GM23338 (cell line): ENCODE measurements at regions not wholly inside any gene's neighbourhood (a gene's known extent, or its start where the extent isn't known, plus 50 kb on each side); places are given as distances from the start of the nearest gene placed in this dataset.

Experiments
- ATAC-seq: fragments of 200-7000 bp; cut with Tn5 transposase; 3 replicates; pipeline ENCODE4 v1.9.1; 2020
- DNase-seq: peaks from one replicate; pipeline ENCODE4 v3.0.0-alpha.2; 2015; ENCODE audit warnings: low spot score
- H2AFZ ChIP-seq: fragments of 200-600 bp; sonication (generic); 2 replicates; pipeline ENCODE4 v1.8.0; 2016; ENCODE audit warnings: antibody characterized with exemption, mild to moderate bottlenecking, moderate library complexity
- H3F3A ChIP-seq: fragments of 200-600 bp; sonication (generic); replicated peaks from 2 replicates; pipeline ENCODE4 v1.8.0; 2017; ENCODE audit warnings: antibody characterized with exemption, mixed run types, low read depth
- H3K27ac ChIP-seq: fragments of 200-600 bp; sonication (generic); 2 replicates; pipeline ENCODE4 v1.6.1; 2016; ENCODE audit warnings: low read depth
- H3K27me3 ChIP-seq: fragments of 200-600 bp; sonication (generic); 2 replicates; pipeline ENCODE4 v1.8.0; 2016; ENCODE audit warnings: mild to moderate bottlenecking, mixed run types, moderate library complexity; ENCODE audit not compliant: insufficient read depth
- H3K36me3 ChIP-seq: fragments of 200-600 bp; sonication (generic); 2 replicates; pipeline ENCODE4 v1.8.0; 2016; ENCODE audit warnings: mild to moderate bottlenecking; ENCODE audit not compliant: insufficient read depth
- H3K4me1 ChIP-seq: fragments of 200-600 bp; sonication (generic); 2 replicates; pipeline ENCODE4 v1.8.0; 2016; ENCODE audit warnings: mild to moderate bottlenecking, moderate library complexity; ENCODE audit not compliant: insufficient read depth
- H3K4me2 ChIP-seq: fragments of 200-600 bp; sonication (generic); 2 replicates; pipeline ENCODE4 v1.7.1; 2017; ENCODE audit warnings: mixed run types
- H3K4me3 ChIP-seq: fragments of 200-600 bp; sonication (generic); 2 replicates; pipeline ENCODE4 v1.6.1; 2016; ENCODE audit warnings: mixed run types
- H3K79me2 ChIP-seq: fragments of 200-600 bp; sonication (generic); replicated peaks from 2 replicates; pipeline ENCODE4 v1.8.0; 2017; ENCODE audit warnings: mild to moderate bottlenecking; ENCODE audit not compliant: insufficient read depth
- H3K9me2 ChIP-seq: fragments of 200-600 bp; sonication (generic); 2 replicates; pipeline ENCODE4 v1.8.0; 2017; ENCODE audit not compliant: insufficient read depth
- H4K20me1 ChIP-seq: fragments of 200-600 bp; sonication (generic); replicated peaks from 2 replicates; pipeline ENCODE4 v1.8.0; 2017; ENCODE audit warnings: mild to moderate bottlenecking; ENCODE audit not compliant: insufficient read depth
- H3K27ac Mint-ChIP-seq: 2 replicates; pipeline ENCODE4 v1.8.0; 2020; ENCODE audit warnings: inconsistent platforms, mild to moderate bottlenecking, moderate library complexity, mixed read lengths
- H3K27me3 Mint-ChIP-seq: 3 replicates; pipeline ENCODE4 v1.8.0; 2022; ENCODE audit warnings: low read depth, mild to moderate bottlenecking, moderate library complexity, mixed read lengths, inconsistent platforms; ENCODE audit not compliant: insufficient read depth, poor library complexity
- H3K36me3 Mint-ChIP-seq: 3 replicates; pipeline ENCODE4 v1.8.0; 2021; ENCODE audit warnings: low read depth, mild to moderate bottlenecking, inconsistent platforms, moderate library complexity, mixed read lengths
- H3K4me1 Mint-ChIP-seq: 3 replicates; pipeline ENCODE4 v1.8.0; 2020; ENCODE audit warnings: mild to moderate bottlenecking, inconsistent platforms, mixed read lengths
- H3K4me3 Mint-ChIP-seq: 3 replicates; pipeline ENCODE4 v1.8.0; 2021; ENCODE audit warnings: moderate library complexity, mild to moderate bottlenecking, inconsistent platforms, mixed read lengths
- H3K9me3 Mint-ChIP-seq: 3 replicates; pipeline ENCODE4 v1.8.0; 2020; ENCODE audit warnings: moderate library complexity, mild to moderate bottlenecking, inconsistent platforms, mixed read lengths
- CREB1 ChIP-seq: fragments of 250-450 bp; sonication (Bioruptor Pico); IDR thresholded peaks from 2 replicates; pipeline ENCODE4 v1.5.0; 2020; ENCODE audit warnings: low read depth, mild to moderate bottlenecking, moderate library complexity
- CTCF ChIP-seq, 2 experiments: fragments of 200-600 bp in 1 of 2; sonication (generic) in 1 of 2; conservative IDR thresholded peaks; 2 replicates each; pipeline versions ENCODE4 v1.5.1 to v1.6.1; 2016 to 2017; ENCODE audit warnings: antibody characterized with exemption in 2 of 2, low read depth in 2 of 2, mild to moderate bottlenecking in 2 of 2, moderate library complexity in 1 of 2
- EZH2 ChIP-seq: fragments of 200-600 bp; sonication (generic); IDR thresholded peaks from one replicate; pipeline ENCODE4 v1.8.0; 2017; ENCODE audit warnings: antibody characterized with exemption, mild to moderate bottlenecking, low read depth; ENCODE audit not compliant: unreplicated experiment
- EZH2phosphoT487 ChIP-seq: fragments of 200-600 bp; sonication (generic); IDR thresholded peaks from one replicate; pipeline ENCODE4 v1.8.1; 2018; ENCODE audit warnings: antibody characterized with exemption; ENCODE audit not compliant: unreplicated experiment
- JUNB ChIP-seq: IDR thresholded peaks from one replicate; pipeline ENCODE4 v1.6.1; 2016; ENCODE audit warnings: antibody characterized with exemption; ENCODE audit not compliant: unreplicated experiment
- POLR2AphosphoS5 ChIP-seq: IDR thresholded peaks from 2 replicates; pipeline ENCODE4 v1.6.1; 2016; ENCODE audit warnings: antibody characterized with exemption, low read depth
- STAT1 ChIP-seq: IDR thresholded peaks from one replicate; pipeline ENCODE4 v1.6.1; 2016; ENCODE audit warnings: antibody characterized with exemption; ENCODE audit not compliant: unreplicated experiment
- ZNF114 ChIP-seq: fragments of 250-450 bp; sonication (Bioruptor Pico); IDR thresholded peaks from 2 replicates; pipeline ENCODE4 v1.5.0; 2020; ENCODE audit warnings: mild to moderate bottlenecking, moderate library complexity
- ZNF331 ChIP-seq: fragments of 250-450 bp; sonication (Bioruptor Pico); IDR thresholded peaks from 2 replicates; pipeline ENCODE4 v1.5.0; 2020; ENCODE audit warnings: low read depth, mild to moderate bottlenecking, moderate library complexity
- TF ChIP-seq, protein P1 (sequence below): IDR thresholded peaks from 2 replicates; pipeline ENCODE4 v1.6.1; 2016; ENCODE audit warnings: antibody characterized with exemption
- TF ChIP-seq, protein P2 (sequence below): IDR thresholded peaks from one replicate; pipeline ENCODE4 v1.6.1; 2018; ENCODE audit warnings: antibody characterized with exemption; ENCODE audit not compliant: unreplicated experiment

- H3K4me3 Mint-ChIP-seq, result no peak overlapping the region
- Histone ChIP-seq H3F3A (no peaks in the 10 kb centered on the region), H3K36me3 (no peaks in the 10 kb centered on the region), H3K79me2 (no peaks in the 10 kb centered on the region), H3K4me2 (no peak overlapping the region), H3K9me2 (peaks cover 5% of the 10 kb centered on the region; the same call in 1 of the 2 replicates), H3K4me1 (peaks cover 8% of the 10 kb centered on the region), H3K27me3 (no peaks in the 10 kb centered on the region), H2AFZ (no peak overlapping the region), H3K27ac (no peak overlapping the region), H4K20me1 (no peaks in the 10 kb centered on the region), H3K4me3 (no peak overlapping the region)
- peaks cover 4% of the 10 kb centered on the region; the same call in 1 of the 3 replicates for H3K4me1 Mint-ChIP-seq
- no peak overlapping the region for H3K27ac Mint-ChIP-seq
- peaks cover 2% of the 10 kb centered on the region for H3K27me3 Mint-ChIP-seq
- peaks cover 15% of the 10 kb centered on the region for H3K36me3 Mint-ChIP-seq
- peaks cover 9% of the 10 kb centered on the region for H3K9me3 Mint-ChIP-seq
- TF ChIP-seq STAT1, result no peak
- TF ChIP-seq ZNF331 (CRISPR knock-in tag), result no peak
- TF ChIP-seq EZH2phosphoT487, result no peak
- TF ChIP-seq ZNF114 (CRISPR knock-in tag), result no peak
- no peak for ATAC-seq
- no peak for DNase-seq
Measured at GRCh38 chr4:136457577-136457976, 1074.7 kb downstream of the PCDH18 start.

- Histone ChIP-seq H3K9me2 (peaks cover 5% of the 10 kb centered on the region; the same call in 1 of the 2 replicates), H3K27me3 (no peaks in the 10 kb centered on the region), H4K20me1 (no peaks in the 10 kb centered on the region), H2AFZ (no peak overlapping the region), H3K27ac (no peak overlapping the region), H3K79me2 (no peaks in the 10 kb centered on the region), H3K4me3 (no peak overlapping the region), H3K4me2 (no peak overlapping the region), H3F3A (no peaks in the 10 kb centered on the region), H3K36me3 (no peaks in the 10 kb centered on the region), H3K4me1 (peaks cover 8% of the 10 kb centered on the region)
- no peak overlapping the region for H3K27ac Mint-ChIP-seq
- peaks cover 4% of the 10 kb centered on the region; the same call in 1 of the 3 replicates for H3K4me1 Mint-ChIP-seq
- ATAC-seq (no peak), DNase-seq (no peak)
- H3K4me3 Mint-ChIP-seq, result no peak overlapping the region
- peaks cover 2% of the 10 kb centered on the region for H3K27me3 Mint-ChIP-seq
- peaks cover 15% of the 10 kb centered on the region for H3K36me3 Mint-ChIP-seq
- TF ChIP-seq STAT1, result no peak
- TF ChIP-seq POLR2AphosphoS5, result no peak
- peaks cover 9% of the 10 kb centered on the region for H3K9me3 Mint-ChIP-seq
Measured at GRCh38 chr4:136457004-136457403, 1075.3 kb downstream of the PCDH18 start.

DNA sequence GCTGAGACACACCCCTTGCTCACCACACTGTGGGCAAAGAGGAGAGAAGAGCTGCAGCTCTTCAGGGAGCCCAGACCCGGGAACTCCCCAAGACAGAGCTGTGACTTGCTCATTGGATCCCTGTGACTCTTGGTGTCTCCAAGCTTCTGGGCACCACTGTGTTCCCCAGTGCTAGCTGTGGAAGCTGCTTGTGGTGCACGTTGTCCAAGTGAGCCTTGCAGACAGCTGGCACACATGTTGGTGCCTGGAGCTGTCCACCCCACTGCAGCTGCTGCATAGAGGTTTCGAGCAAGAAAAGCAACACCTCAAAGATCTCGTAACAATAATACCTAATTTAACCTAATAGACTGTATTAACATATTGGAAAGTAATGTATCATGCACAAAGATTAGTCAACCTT lies 1089.3 kb downstream of the PCDH18 start:
- H3K9me3 Mint-ChIP-seq, result peaks cover 10% of the 10 kb centered on the region
- no peak overlapping the region for H3K4me3 Mint-ChIP-seq
- Histone ChIP-seq H3K4me1 (no peaks in the 10 kb centered on the region), H4K20me1 (no peaks in the 10 kb centered on the region), H3F3A (no peaks in the 10 kb centered on the region), H3K4me3 (no peak overlapping the region), H3K27ac (no peak overlapping the region), H3K36me3 (no peaks in the 10 kb centered on the region), H3K27me3 (no peaks in the 10 kb centered on the region), H3K79me2 (no peaks in the 10 kb centered on the region), H3K9me2 (no peaks in the 10 kb centered on the region), H3K4me2 (no peak overlapping the region), H2AFZ (no peak overlapping the region)
- H3K27ac Mint-ChIP-seq, result no peak overlapping the region
- H3K4me1 Mint-ChIP-seq, result no peaks in the 10 kb centered on the region
- DNase-seq (no peak), ATAC-seq (no peak)
- peaks cover 9% of the 10 kb centered on the region for H3K36me3 Mint-ChIP-seq
- H3K27me3 Mint-ChIP-seq, result no peaks in the 10 kb centered on the region
- TF ChIP-seq CREB1 (no peak), CTCF (conservative IDR thresholded peaks at IDR 0.05; ENCODE audit: low read depth in 2 of 2) (no peak), POLR2AphosphoS5 (no peak), STAT1 (no peak), EZH2 (no peak), JUNB (no peak), ZNF114 (CRISPR knock-in tag) (no peak)
- TF ChIP-seq, protein P1, sequence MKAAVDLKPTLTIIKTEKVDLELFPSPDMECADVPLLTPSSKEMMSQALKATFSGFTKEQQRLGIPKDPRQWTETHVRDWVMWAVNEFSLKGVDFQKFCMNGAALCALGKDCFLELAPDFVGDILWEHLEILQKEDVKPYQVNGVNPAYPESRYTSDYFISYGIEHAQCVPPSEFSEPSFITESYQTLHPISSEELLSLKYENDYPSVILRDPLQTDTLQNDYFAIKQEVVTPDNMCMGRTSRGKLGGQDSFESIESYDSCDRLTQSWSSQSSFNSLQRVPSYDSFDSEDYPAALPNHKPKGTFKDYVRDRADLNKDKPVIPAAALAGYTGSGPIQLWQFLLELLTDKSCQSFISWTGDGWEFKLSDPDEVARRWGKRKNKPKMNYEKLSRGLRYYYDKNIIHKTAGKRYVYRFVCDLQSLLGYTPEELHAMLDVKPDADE, result no peak
- TF ChIP-seq, protein P2, sequence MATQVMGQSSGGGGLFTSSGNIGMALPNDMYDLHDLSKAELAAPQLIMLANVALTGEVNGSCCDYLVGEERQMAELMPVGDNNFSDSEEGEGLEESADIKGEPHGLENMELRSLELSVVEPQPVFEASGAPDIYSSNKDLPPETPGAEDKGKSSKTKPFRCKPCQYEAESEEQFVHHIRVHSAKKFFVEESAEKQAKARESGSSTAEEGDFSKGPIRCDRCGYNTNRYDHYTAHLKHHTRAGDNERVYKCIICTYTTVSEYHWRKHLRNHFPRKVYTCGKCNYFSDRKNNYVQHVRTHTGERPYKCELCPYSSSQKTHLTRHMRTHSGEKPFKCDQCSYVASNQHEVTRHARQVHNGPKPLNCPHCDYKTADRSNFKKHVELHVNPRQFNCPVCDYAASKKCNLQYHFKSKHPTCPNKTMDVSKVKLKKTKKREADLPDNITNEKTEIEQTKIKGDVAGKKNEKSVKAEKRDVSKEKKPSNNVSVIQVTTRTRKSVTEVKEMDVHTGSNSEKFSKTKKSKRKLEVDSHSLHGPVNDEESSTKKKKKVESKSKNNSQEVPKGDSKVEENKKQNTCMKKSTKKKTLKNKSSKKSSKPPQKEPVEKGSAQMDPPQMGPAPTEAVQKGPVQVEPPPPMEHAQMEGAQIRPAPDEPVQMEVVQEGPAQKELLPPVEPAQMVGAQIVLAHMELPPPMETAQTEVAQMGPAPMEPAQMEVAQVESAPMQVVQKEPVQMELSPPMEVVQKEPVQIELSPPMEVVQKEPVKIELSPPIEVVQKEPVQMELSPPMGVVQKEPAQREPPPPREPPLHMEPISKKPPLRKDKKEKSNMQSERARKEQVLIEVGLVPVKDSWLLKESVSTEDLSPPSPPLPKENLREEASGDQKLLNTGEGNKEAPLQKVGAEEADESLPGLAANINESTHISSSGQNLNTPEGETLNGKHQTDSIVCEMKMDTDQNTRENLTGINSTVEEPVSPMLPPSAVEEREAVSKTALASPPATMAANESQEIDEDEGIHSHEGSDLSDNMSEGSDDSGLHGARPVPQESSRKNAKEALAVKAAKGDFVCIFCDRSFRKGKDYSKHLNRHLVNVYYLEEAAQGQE, result no peak
